Activated CD4-positive, alpha-beta memory T cell treated with anti-CD3 and anti-CD28 coated beads for 36 hours (primary cell): ENCODE measurements at regions not wholly inside any gene's neighbourhood (a gene's known extent, or its start where the extent isn't known, plus 50 kb on each side); places are given as distances from the start of the nearest gene placed in this dataset.

Experiments used
- CTCF ChIA-PET: fragments of 350-600 bp; sonication (Branson Sonifier 250); formaldehyde crosslinking; loops from one replicate; lab custom pipeline; 2021; ENCODE audit warnings: antibody characterized with exemption, inconsistent platforms; lab: Charles Lee
- POLR2A ChIA-PET: fragments of 350-600 bp; sonication (Branson Sonifier 250); formaldehyde crosslinking; loops from one replicate; lab custom pipeline; 2021; ENCODE audit warnings: antibody characterized with exemption; lab: Charles Lee
- DNase-seq: peaks from one replicate; pipeline ENCODE4 v3.0.0-alpha.2; 2020
- H3K27ac Mint-ChIP-seq: one replicate; pipeline ENCODE4 v1.8.0; 2021; ENCODE audit warnings: mixed read lengths
- H3K27me3 Mint-ChIP-seq: one replicate; pipeline ENCODE4 v1.8.0; 2021; ENCODE audit warnings: mixed read lengths
- H3K36me3 Mint-ChIP-seq: one replicate; pipeline ENCODE4 v1.8.0; 2021; ENCODE audit warnings: mixed read lengths
- H3K4me1 Mint-ChIP-seq: one replicate; pipeline ENCODE4 v1.8.0; 2021; ENCODE audit warnings: low read depth, mixed read lengths
- H3K4me3 Mint-ChIP-seq: one replicate; pipeline ENCODE4 v1.8.0; 2021; ENCODE audit warnings: mild to moderate bottlenecking, mixed read lengths
- H3K9me3 Mint-ChIP-seq: one replicate; pipeline ENCODE4 v1.8.0; 2021; ENCODE audit warnings: mixed read lengths
- intact Hi-C: fragments of 100-400 bp; cut with micrococcal nuclease; formaldehyde crosslinking; loops from one replicate; pipeline ENCODE4 v1.15.1; 2023

GRCh38 chr6:15927531-15928225, 201.2 kb upstream of the MYLIP start:
- no peak for DNase-seq
- no peak overlapping the region for H3K27ac Mint-ChIP-seq
- H3K4me3 Mint-ChIP-seq = no peak overlapping the region
- no peaks in the 10 kb centered on the region for H3K4me1 Mint-ChIP-seq
- ChIA-PET CTCF (no interaction called here), POLR2A (no interaction called here)
- intact Hi-C loops = no loop called here
- peaks cover 9% of the 10 kb centered on the region for H3K27me3 Mint-ChIP-seq
- no peaks in the 10 kb centered on the region for H3K36me3 Mint-ChIP-seq
- peaks cover 23% of the 10 kb centered on the region for H3K9me3 Mint-ChIP-seq

GRCh38 chr6:15926256-15926655, 202.6 kb upstream of the MYLIP start:
- Mint-ChIP-seq H3K9me3 (peaks cover 12% of the 10 kb centered on the region), H3K4me3 (no peak overlapping the region), H3K27me3 (peaks cover 9% of the 10 kb centered on the region), H3K27ac (no peak overlapping the region), H3K36me3 (no peaks in the 10 kb centered on the region), H3K4me1 (no peaks in the 10 kb centered on the region)
- intact Hi-C loops = no loop called here
- ChIA-PET POLR2A (no interaction called here), CTCF (no interaction called here)
- no peak for DNase-seq

GRCh38 chr6:15924893-15925292, 204.0 kb upstream of the MYLIP start:
- no peaks in the 10 kb centered on the region for H3K36me3 Mint-ChIP-seq
- intact Hi-C loops = no loop called here
- POLR2A ChIA-PET = no interaction called here
- H3K4me1 Mint-ChIP-seq = no peaks in the 10 kb centered on the region
- H3K9me3 Mint-ChIP-seq = peaks cover 4% of the 10 kb centered on the region
- H3K27me3 Mint-ChIP-seq = peaks cover 7% of the 10 kb centered on the region
- H3K27ac Mint-ChIP-seq = no peak overlapping the region
- no peak for DNase-seq
- CTCF ChIA-PET = no interaction called here
- no peak overlapping the region for H3K4me3 Mint-ChIP-seq

- CTCF ChIA-PET = no interaction called here
- intact Hi-C loops = no loop called here
- no peak for DNase-seq
- POLR2A ChIA-PET = no interaction called here
- Mint-ChIP-seq H3K27ac (no peak overlapping the region), H3K4me1 (no peaks in the 10 kb centered on the region), H3K4me3 (no peak overlapping the region), H3K9me3 (no peaks in the 10 kb centered on the region), H3K36me3 (no peaks in the 10 kb centered on the region), H3K27me3 (peaks cover 7% of the 10 kb centered on the region)
Measured at GRCh38 chr6:15922510-15923250, 206.2 kb upstream of the MYLIP start.

- Mint-ChIP-seq H3K36me3 (no peaks in the 10 kb centered on the region), H3K4me1 (no peaks in the 10 kb centered on the region), H3K9me3 (no peaks in the 10 kb centered on the region), H3K27me3 (no peaks in the 10 kb centered on the region), H3K4me3 (no peak overlapping the region), H3K27ac (no peak overlapping the region)
- no peak for DNase-seq
- ChIA-PET CTCF (no interaction called here), POLR2A (no interaction called here)
- intact Hi-C loops = no loop called here
Measured at GRCh38 chr6:15921243-15921642, 207.6 kb upstream of the MYLIP start.

- Mint-ChIP-seq H3K27ac (no peak overlapping the region), H3K27me3 (no peaks in the 10 kb centered on the region), H3K36me3 (no peaks in the 10 kb centered on the region), H3K9me3 (no peaks in the 10 kb centered on the region), H3K4me3 (no peak overlapping the region), H3K4me1 (peaks cover 30% of the 10 kb centered on the region)
- intact Hi-C loops = loop anchor here (10.0 kb wide), 1 partner anchor 222 kb away; no protein-coding TSS in a partner anchor
- POLR2A ChIA-PET = no interaction called here
- DNase-seq = no peak
- CTCF ChIA-PET = interaction anchor here (0.9 kb wide), 1 partner anchor 267 kb away, joined by 3 read pairs; no protein-coding TSS in a partner anchor
Measured at GRCh38 chr6:15916581-15916980, 212.3 kb upstream of the MYLIP start.

- Mint-ChIP-seq H3K4me1 (peaks cover 30% of the 10 kb centered on the region), H3K9me3 (no peaks in the 10 kb centered on the region), H3K36me3 (no peaks in the 10 kb centered on the region), H3K27me3 (no peaks in the 10 kb centered on the region), H3K27ac (no peak overlapping the region), H3K4me3 (no peak overlapping the region)
- POLR2A ChIA-PET = no interaction called here
- DNase-seq = no peak
- intact Hi-C loops = loop anchor here (10.0 kb wide), 1 partner anchor 221 kb away; no protein-coding TSS in a partner anchor
- CTCF ChIA-PET = interaction anchor here (0.9 to 1.9 kb wide), 6 partner anchors 14 to 267 kb away, joined by 3 to 8 read pairs (median 4); partner anchors contain the start of gene MYLIP
Measured at GRCh38 chr6:15915508-15916178, 213.2 kb upstream of the MYLIP start.

GRCh38 chr6:15914553-15914952, 214.3 kb upstream of the MYLIP start:
- Mint-ChIP-seq H3K36me3 (no peaks in the 10 kb centered on the region), H3K27ac (no peak overlapping the region), H3K9me3 (no peaks in the 10 kb centered on the region), H3K27me3 (no peaks in the 10 kb centered on the region), H3K4me1 (peaks cover 30% of the 10 kb centered on the region), H3K4me3 (no peak overlapping the region)
- peak; percentile 56 for DNase-seq
- POLR2A ChIA-PET = interaction anchor here (0.7 to 0.8 kb wide), 2 partner anchors 138 to 222 kb away, joined by 3 read pairs; no protein-coding TSS in a partner anchor
- intact Hi-C loops = loop anchor here (1.0 to 10.0 kb wide), 7 partner anchors 13 to 222 kb away; no protein-coding TSS in a partner anchor
- CTCF ChIA-PET = interaction anchor here (0.7 to 1.9 kb wide), 8 partner anchors 9 to 271 kb away, joined by 3 to 8 read pairs (median 4); partner anchors contain the start of gene MYLIP

GRCh38 chr6:15913573-15913972, 215.3 kb upstream of the MYLIP start:
- ChIA-PET CTCF (interaction anchor here (1.6 to 2.3 kb wide), 3 partner anchors 12 to 215 kb away, joined by 3 to 8 read pairs (median 7); partner anchors contain the start of gene MYLIP), POLR2A (no interaction called here)
- no peak for DNase-seq
- Mint-ChIP-seq H3K36me3 (no peaks in the 10 kb centered on the region), H3K9me3 (no peaks in the 10 kb centered on the region), H3K27me3 (no peaks in the 10 kb centered on the region), H3K4me1 (peaks cover 30% of the 10 kb centered on the region), H3K4me3 (no peak overlapping the region), H3K27ac (no peak overlapping the region)
- intact Hi-C loops = loop anchor here (10.0 kb wide), 1 partner anchor 219 kb away; no protein-coding TSS in a partner anchor

GRCh38 chr6:15912505-15913400, 216.1 kb upstream of the MYLIP start:
- H3K36me3 Mint-ChIP-seq = no peaks in the 10 kb centered on the region
- ChIA-PET POLR2A (interaction anchor here (0.6 to 1.1 kb wide), 2 partner anchors 11 to 39 kb away, joined by 3 to 10 read pairs; no protein-coding TSS in a partner anchor), CTCF (interaction anchor here (1.6 to 2.3 kb wide), 2 partner anchors 137 to 216 kb away, joined by 3 to 7 read pairs; partner anchors contain the start of gene MYLIP)
- DNase-seq = no peak
- no peak overlapping the region for H3K4me3 Mint-ChIP-seq
- no peaks in the 10 kb centered on the region for H3K27me3 Mint-ChIP-seq
- intact Hi-C loops = loop anchor here (10.0 kb wide), 1 partner anchor 218 kb away; no protein-coding TSS in a partner anchor
- no peak overlapping the region for H3K27ac Mint-ChIP-seq
- H3K9me3 Mint-ChIP-seq = no peaks in the 10 kb centered on the region
- H3K4me1 Mint-ChIP-seq = peaks cover 30% of the 10 kb centered on the region
